ENCODE measurements at regions not wholly inside any gene's neighbourhood (a gene's known extent, or its start where the extent isn't known, plus 50 kb on each side); places are given as distances from the start of the nearest gene placed in this dataset.

GRCh38 chr11:39641751-39642150, 1817.7 kb downstream of the LRRC4C start:
- Histone ChIP-seq H3K27ac (no peak overlapping the region), H3K4me2 (no peak overlapping the region), H3K9me3 (no peaks in the 10 kb centered on the region), H3K4me3 (no peak overlapping the region), H3K4me1 (no peaks in the 10 kb centered on the region)
- CTCF ChIA-PET: no interaction called here
- POLR2A ChIA-PET: no interaction called here
- WGBS (ENCODE audit: missing lambda C conversion rate): 23% methylated on average over 4 of the region's 4 CpGs
- ATAC-seq (no peak), DNase-seq (ENCODE audit: low read depth in 1 of 2, low spot score in 1 of 2) (no peak), FAIRE-seq (no peak)
- TF ChIP-seq FOSL2 (IDR thresholded peaks at IDR 0.05): no peak
- no peak for TF ChIP-seq FOSL2 (CRISPR knock-in tag; IDR thresholded peaks at IDR 0.05)
- no peak for TF ChIP-seq CEBPB (IDR thresholded peaks at IDR 0.05)
- TF ChIP-seq MAFK (IDR thresholded peaks at IDR 0.05; ENCODE audit: partially characterized antibody): no peak
- no peak for TF ChIP-seq HOXB13 (CRISPR knock-in tag; IDR thresholded peaks at IDR 0.05; ENCODE audit: low read depth)
- no peak for TF ChIP-seq RCOR1 (IDR thresholded peaks at IDR 0.05; ENCODE audit: low read depth, low read length)
- TF ChIP-seq EHMT2 (IDR thresholded peaks at IDR 0.05; ENCODE audit: low read depth): no peak
- no peak for TF ChIP-seq CBX8 (IDR thresholded peaks at IDR 0.05)

GRCh38 chr11:39630365-39630764, 1829.1 kb downstream of the LRRC4C start:
- FAIRE-seq: no peak
- TF ChIP-seq CTCF (IDR thresholded peaks at IDR 0.05): no peak
- TF ChIP-seq HOXB13 (CRISPR knock-in tag; IDR thresholded peaks at IDR 0.05; ENCODE audit: low read depth): no peak
- no peak for TF ChIP-seq JUN (IDR thresholded peaks at IDR 0.05)
- no peak for TF ChIP-seq MAFK (IDR thresholded peaks at IDR 0.05; ENCODE audit: partially characterized antibody)
- TF ChIP-seq NPAS2 (CRISPR knock-in tag; IDR thresholded peaks at IDR 0.05; ENCODE audit: borderline replicate concordance): no peak
- TF ChIP-seq PHF8 (IDR thresholded peaks at IDR 0.05; ENCODE audit: borderline replicate concordance, low read depth): no peak
- no peak for TF ChIP-seq ATOH8 (CRISPR knock-in tag; IDR thresholded peaks at IDR 0.05; ENCODE audit: low read depth)
- TF ChIP-seq TFCP2L1 (CRISPR knock-in tag; IDR thresholded peaks at IDR 0.05): no peak
- no peak for TF ChIP-seq EHMT2 (IDR thresholded peaks at IDR 0.05; ENCODE audit: low read depth)
- no peak for TF ChIP-seq RCOR1 (IDR thresholded peaks at IDR 0.05; ENCODE audit: low read depth, low read length)
- TF ChIP-seq POLR2AphosphoS2 (conservative IDR thresholded peaks at IDR 0.05; ENCODE audit: low read length): no peak
- TF ChIP-seq CHD2 (IDR thresholded peaks at IDR 0.05; ENCODE audit: low read length, partially characterized antibody): no peak
- no peak for TF ChIP-seq HOXA7 (CRISPR knock-in tag; IDR thresholded peaks at IDR 0.05)
- no peak for TF ChIP-seq POLR2A (IDR thresholded peaks at IDR 0.05; ENCODE audit: low read length)
- TF ChIP-seq JUNB (IDR thresholded peaks at IDR 0.05): no peak
- no peak for TF ChIP-seq FOSL2 (IDR thresholded peaks at IDR 0.05)
- TF ChIP-seq FOSL2 (CRISPR knock-in tag; IDR thresholded peaks at IDR 0.05): no peak
- no peak for TF ChIP-seq ZNF302 (CRISPR knock-in tag; IDR thresholded peaks at IDR 0.05)
- TF ChIP-seq GATA3 (IDR thresholded peaks at IDR 0.05; ENCODE audit: borderline replicate concordance): no peak
- TF ChIP-seq REST (IDR thresholded peaks at IDR 0.05): no peak
- TF ChIP-seq HMGXB4 (CRISPR knock-in tag; IDR thresholded peaks at IDR 0.05; ENCODE audit: borderline replicate concordance): no peak
- H3K27ac ChIP-seq: no peak overlapping the region
- no peak for ATAC-seq
- no peaks in the 10 kb centered on the region for H3K9me3 ChIP-seq
- CTCF ChIA-PET: no interaction called here
- 0% methylated on average over 2 of the region's 2 CpGs for WGBS (ENCODE audit: missing lambda C conversion rate)
- no peak overlapping the region for H3K4me3 ChIP-seq
- POLR2A ChIA-PET: no interaction called here
- no peak overlapping the region for H3K4me2 ChIP-seq
- DNase-seq (ENCODE audit: low read depth in 1 of 2, low spot score in 1 of 2): no peak
- no peaks in the 10 kb centered on the region for H3K4me1 ChIP-seq

All from A549 (cell line).